ENCODE measurements at regions not wholly inside any gene's neighbourhood (a gene's known extent, or its start where the extent isn't known, plus 50 kb on each side); places are given as distances from the start of the nearest gene placed in this dataset.
A peak's percentile ranks its signal among the peaks of the same experiment; 100 is the strongest.

- no peak for DNase-seq (ENCODE audit: low read depth)
- H3K4me3 ChIP-seq (ENCODE audit: control insufficient read depth, low read depth, low read length), result no peak overlapping the region
- no peak for TF ChIP-seq CTCF (conservative IDR thresholded peaks at IDR 0.05; ENCODE audit: control insufficient read depth, insufficient read depth, low read depth, low read length)
Observed at GRCh38 chr11:82246926-82247325, 486.7 kb downstream of the FAM181B start.

- H3K4me3 ChIP-seq (ENCODE audit: control insufficient read depth, low read depth, low read length), result no peak overlapping the region
- DNase-seq (ENCODE audit: low read depth), result no peak
- TF ChIP-seq CTCF (conservative IDR thresholded peaks at IDR 0.05; ENCODE audit: control insufficient read depth, insufficient read depth, low read depth, low read length), result no peak
Observed at GRCh38 chr11:82239498-82239897, 494.2 kb downstream of the FAM181B start.

- DNase-seq (ENCODE audit: low read depth), result peak; percentile 18
- no peak for TF ChIP-seq CTCF (conservative IDR thresholded peaks at IDR 0.05; ENCODE audit: control insufficient read depth, insufficient read depth, low read depth, low read length)
- H3K4me3 ChIP-seq (ENCODE audit: control insufficient read depth, low read depth, low read length), result no peak overlapping the region
Observed at GRCh38 chr11:82234256-82234655, 499.4 kb downstream of the FAM181B start.

GRCh38 chr11:82233201-82233600 lies 500.5 kb downstream of the FAM181B start:
- H3K4me3 ChIP-seq (ENCODE audit: control insufficient read depth, low read depth, low read length), result no peak overlapping the region
- TF ChIP-seq CTCF (conservative IDR thresholded peaks at IDR 0.05; ENCODE audit: control insufficient read depth, insufficient read depth, low read depth, low read length), result no peak
- DNase-seq (ENCODE audit: low read depth), result peak; percentile 51

GRCh38 chr11:82229341-82229740 lies 504.3 kb downstream of the FAM181B start:
- peak; percentile 30 for TF ChIP-seq CTCF (conservative IDR thresholded peaks at IDR 0.05; ENCODE audit: control insufficient read depth, insufficient read depth, low read depth, low read length)
- peak; percentile 28 for DNase-seq (ENCODE audit: low read depth)
- no peak overlapping the region for H3K4me3 ChIP-seq (ENCODE audit: control insufficient read depth, low read depth, low read length)

- no peak overlapping the region for H3K4me3 ChIP-seq (ENCODE audit: control insufficient read depth, low read depth, low read length)
- DNase-seq (ENCODE audit: low read depth), result no peak
- no peak for TF ChIP-seq CTCF (conservative IDR thresholded peaks at IDR 0.05; ENCODE audit: control insufficient read depth, insufficient read depth, low read depth, low read length)
Observed at GRCh38 chr11:82225930-82226329, 507.7 kb downstream of the FAM181B start.

- no peak for TF ChIP-seq CTCF (conservative IDR thresholded peaks at IDR 0.05; ENCODE audit: control insufficient read depth, insufficient read depth, low read depth, low read length)
- H3K4me3 ChIP-seq (ENCODE audit: control insufficient read depth, low read depth, low read length), result no peak overlapping the region
- no peak for DNase-seq (ENCODE audit: low read depth)
Observed at GRCh38 chr11:82225502-82225901, 508.2 kb downstream of the FAM181B start.

Data from fibroblast of mammary gland (primary cell).